GM10266 (cell line): ENCODE measurements at regions not wholly inside any gene's neighbourhood (a gene's known extent, or its start where the extent isn't known, plus 50 kb on each side); places are given as distances from the start of the nearest gene placed in this dataset.

Experiments
- DNase-seq: peaks from one replicate; pipeline ENCODE4 v3.0.0; 2012; ENCODE audit errors: extremely low spot score
- TF ChIP-seq, protein P1 (sequence below): IDR thresholded peaks from 2 replicates; pipeline ENCODE4 v1.5.1; 2012; ENCODE audit warnings: mild to moderate bottlenecking, low read depth; ENCODE audit not compliant: control insufficient read depth, insufficient read depth; ENCODE audit errors: missing control alignments

GRCh38 chr9:130766021-130766926 is 68.8 kb upstream of the ABL1 start:
- DNase-seq, result no peak

GRCh38 chr9:130766927-130767307 is 68.1 kb upstream of the ABL1 start:
- TF ChIP-seq, protein P1, sequence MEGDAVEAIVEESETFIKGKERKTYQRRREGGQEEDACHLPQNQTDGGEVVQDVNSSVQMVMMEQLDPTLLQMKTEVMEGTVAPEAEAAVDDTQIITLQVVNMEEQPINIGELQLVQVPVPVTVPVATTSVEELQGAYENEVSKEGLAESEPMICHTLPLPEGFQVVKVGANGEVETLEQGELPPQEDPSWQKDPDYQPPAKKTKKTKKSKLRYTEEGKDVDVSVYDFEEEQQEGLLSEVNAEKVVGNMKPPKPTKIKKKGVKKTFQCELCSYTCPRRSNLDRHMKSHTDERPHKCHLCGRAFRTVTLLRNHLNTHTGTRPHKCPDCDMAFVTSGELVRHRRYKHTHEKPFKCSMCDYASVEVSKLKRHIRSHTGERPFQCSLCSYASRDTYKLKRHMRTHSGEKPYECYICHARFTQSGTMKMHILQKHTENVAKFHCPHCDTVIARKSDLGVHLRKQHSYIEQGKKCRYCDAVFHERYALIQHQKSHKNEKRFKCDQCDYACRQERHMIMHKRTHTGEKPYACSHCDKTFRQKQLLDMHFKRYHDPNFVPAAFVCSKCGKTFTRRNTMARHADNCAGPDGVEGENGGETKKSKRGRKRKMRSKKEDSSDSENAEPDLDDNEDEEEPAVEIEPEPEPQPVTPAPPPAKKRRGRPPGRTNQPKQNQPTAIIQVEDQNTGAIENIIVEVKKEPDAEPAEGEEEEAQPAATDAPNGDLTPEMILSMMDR, result no peak
- DNase-seq, result no peak

More at GRCh38 chr9:130766021-130766926, 68.8 kb upstream of the ABL1 start:
- TF ChIP-seq, protein P1, result no peak

- TF ChIP-seq, protein P1, result no peak
- no peak for DNase-seq
These were observed 66.8 kb upstream of the ABL1 start for GRCh38 chr9:130768265-130768664.

GRCh38 chr9:130768891-130769403 is 66.1 kb upstream of the ABL1 start:
- TF ChIP-seq, protein P1, result no peak
- DNase-seq, result no peak

DNA sequence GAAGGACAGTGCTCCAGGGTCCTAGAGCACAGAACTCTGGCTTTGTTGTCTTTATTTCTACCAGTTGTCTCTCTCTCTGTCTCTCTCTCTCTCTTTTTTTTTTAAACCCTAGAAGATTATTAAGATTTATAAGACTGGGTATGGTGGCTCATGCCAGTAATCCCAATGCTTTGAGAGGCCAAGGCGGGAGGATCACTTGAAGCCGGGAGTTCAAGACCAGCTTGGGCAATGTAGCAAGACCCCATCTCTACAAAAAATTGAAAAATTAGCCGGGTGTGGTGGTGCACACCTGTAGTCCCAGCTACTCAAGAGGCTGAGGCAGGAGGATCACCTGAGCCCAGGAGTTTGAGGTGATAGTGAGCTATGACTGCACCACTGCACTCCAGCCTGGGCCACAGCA is 65.0 kb upstream of the ABL1 start:
- TF ChIP-seq, protein P1, result no peak
- no peak for DNase-seq

DNA sequence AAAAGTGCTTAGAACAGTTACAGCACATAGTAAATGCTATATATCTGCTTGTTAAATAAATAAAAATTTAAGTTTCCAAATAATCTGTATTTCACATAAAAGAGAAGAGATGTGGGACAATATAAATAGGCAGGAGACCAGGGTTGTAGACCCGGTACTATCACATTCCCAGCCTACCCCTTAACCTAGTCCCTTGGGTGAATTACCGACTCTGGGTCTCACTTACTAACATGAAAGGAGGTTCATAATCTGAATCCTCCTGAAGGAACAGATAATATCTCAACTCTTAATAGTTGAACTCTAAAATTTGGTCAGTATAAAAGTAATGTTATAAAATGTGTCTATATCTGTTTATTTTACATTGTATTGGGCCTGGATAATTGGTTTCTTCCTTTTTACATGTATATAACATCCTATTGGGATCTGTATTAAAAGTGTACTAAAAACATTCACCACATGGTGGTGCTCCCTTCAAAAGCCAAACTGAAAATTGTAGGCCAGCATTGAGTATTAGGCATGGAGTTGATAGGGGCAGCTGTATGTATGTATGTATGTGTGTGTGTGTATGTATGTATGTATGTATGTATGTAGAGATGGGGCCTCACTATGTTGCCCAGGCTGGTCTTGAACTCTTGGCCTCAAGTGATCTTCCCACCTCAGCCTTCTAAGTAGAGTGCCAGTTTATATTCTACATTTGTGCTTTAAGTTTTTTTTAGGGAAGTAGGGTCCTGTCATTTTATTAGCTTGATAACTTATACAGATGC is 64.2 kb upstream of the ABL1 start:
- TF ChIP-seq, protein P1, result peak; percentile 66
- peak; percentile 51 for DNase-seq
